Suprapubic skin (tissue), 4 donors: ENCODE measurements at regions not wholly inside any gene's neighbourhood (a gene's known extent, or its start where the extent isn't known, plus 50 kb on each side); places are given as distances from the start of the nearest gene placed in this dataset.
A peak's percentile ranks its signal among the peaks of the same experiment; 100 is the strongest.

ENCODE experiments used
- DNase-seq, 2 donors: peaks; one replicate each; pipeline ENCODE4 v3.0.0-alpha.2; 2019; ENCODE audit warnings: low spot score in 2 of 2
- H3K27ac ChIP-seq: fragments of 200-600 bp; sonication (generic); one replicate; pipeline ENCODE4 v1.5.1; 2019
- H3K27me3 ChIP-seq: fragments of 200-600 bp; sonication (generic); one replicate; pipeline ENCODE4 v1.5.1; 2019
- H3K36me3 ChIP-seq: fragments of 200-600 bp; sonication (generic); one replicate; pipeline ENCODE4 v1.5.1; 2019
- H3K4me1 ChIP-seq: fragments of 200-600 bp; sonication (generic); one replicate; pipeline ENCODE4 v1.5.1; 2019
- H3K4me3 ChIP-seq: fragments of 200-600 bp; sonication (generic); one replicate; pipeline ENCODE4 v1.5.1; 2019; ENCODE audit warnings: mild to moderate bottlenecking
- H3K9me3 ChIP-seq: fragments of 200-600 bp; sonication (generic); one replicate; pipeline ENCODE4 v1.5.1; 2019
- EP300 ChIP-seq: sonication (generic); formaldehyde crosslinking; IDR thresholded peaks from one replicate; pipeline ENCODE4 v1.6.1; 2017; ENCODE audit warnings: antibody characterized with exemption
- POLR2A ChIP-seq, 2 donors: fragments of 450-650 bp; IDR thresholded peaks; one replicate each; pipeline ENCODE4 v1.6.1; 2017; ENCODE audit warnings: antibody characterized with exemption in 2 of 2, mild to moderate bottlenecking in 2 of 2, moderate library complexity in 2 of 2
- POLR2AphosphoS5 ChIP-seq, 3 donors: sonication (generic); formaldehyde crosslinking; IDR thresholded peaks; one replicate each; pipeline ENCODE4 v1.6.1; 2017; ENCODE audit warnings: antibody characterized with exemption in 3 of 3
- WGBS: methylation state at CpG from one replicate; pipeline ENCODE4 v1.1.5; 2018; 5-methylcytosine and 5-hydroxymethylcytosine counted together
- TF ChIP-seq, protein P1 (sequence below), 2 donors: fragments of 200-600 bp in 1 of 2; fragments of 450-650 bp in 1 of 2; sonication (generic) in 1 of 2; IDR thresholded peaks; one replicate each; pipeline ENCODE4 v1.5.1; 2016 to 2019; ENCODE audit warnings: antibody characterized with exemption in 2 of 2, mild to moderate bottlenecking in 1 of 2, moderate library complexity in 1 of 2

DNA sequence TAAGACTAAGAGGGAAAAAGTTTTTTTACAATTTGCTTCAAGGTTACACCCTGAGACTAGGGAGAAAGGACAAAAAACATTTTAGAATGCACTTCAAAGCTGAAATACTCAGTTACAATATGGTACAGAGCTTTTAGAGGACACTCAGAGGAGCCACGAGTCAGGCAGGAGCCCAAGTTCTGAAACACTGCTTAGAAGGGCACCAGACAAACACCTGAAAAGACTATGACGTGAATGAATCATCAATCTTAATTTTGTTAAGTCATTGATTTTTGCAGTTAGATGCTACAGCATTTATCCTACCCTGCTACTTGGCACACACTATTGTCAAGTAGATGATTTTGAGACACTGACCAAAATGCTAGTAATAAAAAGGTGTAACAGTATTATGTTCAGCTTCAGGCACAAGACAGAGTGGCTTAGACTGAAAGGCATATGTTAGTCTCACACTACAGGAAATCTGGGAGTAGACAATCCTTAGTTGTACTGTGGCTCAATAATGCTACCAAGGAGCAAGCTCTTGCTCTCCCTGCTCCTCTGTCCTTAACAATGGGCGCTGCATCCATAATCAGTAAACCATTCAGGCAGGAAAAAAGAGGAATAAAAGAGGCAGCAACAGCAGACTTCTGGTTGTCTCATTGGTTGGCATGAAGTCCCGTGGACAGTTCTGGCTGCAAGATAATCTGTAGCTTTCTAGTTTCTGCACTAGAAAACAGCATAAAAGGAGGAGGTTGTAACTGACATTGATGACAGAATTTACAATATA is 151.8 kb downstream of the ABCA8 start:
- Histone ChIP-seq H3K4me3 (no peak overlapping the region), H3K9me3 (no peaks in the 10 kb centered on the region), H3K4me1 (no peaks in the 10 kb centered on the region), H3K36me3 (no peaks in the 10 kb centered on the region), H3K27me3 (no peaks in the 10 kb centered on the region), H3K27ac (no peak overlapping the region)
- WGBS = 58% methylated on average over 4 of the region's 4 CpGs
- TF ChIP-seq POLR2A (IDR thresholded peaks at IDR 0.05) = no peak
- TF ChIP-seq POLR2AphosphoS5 (IDR thresholded peaks at IDR 0.05) = no peak
- no peak for TF ChIP-seq EP300
- TF ChIP-seq, protein P1, sequence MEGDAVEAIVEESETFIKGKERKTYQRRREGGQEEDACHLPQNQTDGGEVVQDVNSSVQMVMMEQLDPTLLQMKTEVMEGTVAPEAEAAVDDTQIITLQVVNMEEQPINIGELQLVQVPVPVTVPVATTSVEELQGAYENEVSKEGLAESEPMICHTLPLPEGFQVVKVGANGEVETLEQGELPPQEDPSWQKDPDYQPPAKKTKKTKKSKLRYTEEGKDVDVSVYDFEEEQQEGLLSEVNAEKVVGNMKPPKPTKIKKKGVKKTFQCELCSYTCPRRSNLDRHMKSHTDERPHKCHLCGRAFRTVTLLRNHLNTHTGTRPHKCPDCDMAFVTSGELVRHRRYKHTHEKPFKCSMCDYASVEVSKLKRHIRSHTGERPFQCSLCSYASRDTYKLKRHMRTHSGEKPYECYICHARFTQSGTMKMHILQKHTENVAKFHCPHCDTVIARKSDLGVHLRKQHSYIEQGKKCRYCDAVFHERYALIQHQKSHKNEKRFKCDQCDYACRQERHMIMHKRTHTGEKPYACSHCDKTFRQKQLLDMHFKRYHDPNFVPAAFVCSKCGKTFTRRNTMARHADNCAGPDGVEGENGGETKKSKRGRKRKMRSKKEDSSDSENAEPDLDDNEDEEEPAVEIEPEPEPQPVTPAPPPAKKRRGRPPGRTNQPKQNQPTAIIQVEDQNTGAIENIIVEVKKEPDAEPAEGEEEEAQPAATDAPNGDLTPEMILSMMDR (IDR thresholded peaks at IDR 0.05) = no peak
- DNase-seq = no peak

DNA sequence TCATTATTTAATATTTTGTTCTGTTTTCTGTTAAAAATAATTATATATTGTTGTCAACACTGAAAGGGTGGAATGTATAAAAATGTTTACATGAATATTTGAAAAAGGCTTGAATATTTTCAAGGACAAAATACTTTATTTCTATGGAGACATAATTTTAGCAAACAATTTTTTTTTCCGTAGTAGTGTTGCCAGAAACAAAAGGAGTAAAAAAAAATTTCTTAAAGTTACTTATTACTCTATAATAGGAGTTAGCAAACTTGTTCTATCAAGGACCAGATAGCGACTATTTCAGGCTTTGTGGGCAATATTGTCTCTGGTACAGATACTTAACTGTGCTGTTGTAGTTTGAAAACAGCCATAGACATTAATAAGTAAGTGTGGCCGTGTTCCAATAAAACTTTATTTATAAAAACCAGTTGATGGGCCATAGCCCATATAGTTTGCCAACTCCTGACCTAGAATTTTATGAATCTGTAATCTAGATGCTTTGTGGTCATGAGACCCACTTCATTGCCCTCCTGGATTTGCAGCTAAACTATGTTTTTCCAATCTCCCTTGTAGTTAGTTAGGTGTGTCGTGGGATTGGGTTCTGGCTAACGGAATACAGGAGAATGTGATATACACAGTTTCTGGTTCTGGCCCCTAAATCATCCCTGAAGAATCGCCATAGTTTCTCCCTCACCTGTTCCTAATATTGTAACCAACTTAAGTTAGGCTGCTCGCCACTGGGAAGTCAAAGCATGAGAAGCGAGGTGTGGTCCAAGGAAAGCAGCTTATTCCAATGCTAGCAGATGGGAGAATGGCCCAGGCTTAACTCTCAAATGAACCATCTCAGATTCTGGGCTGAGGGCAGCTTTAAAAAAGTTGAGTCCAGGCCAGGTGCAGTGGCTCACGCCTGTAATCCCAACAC is 153.6 kb downstream of the ABCA8 start:
- no peaks in the 10 kb centered on the region for H3K36me3 ChIP-seq
- no peaks in the 10 kb centered on the region for H3K9me3 ChIP-seq
- no peaks in the 10 kb centered on the region for H3K4me1 ChIP-seq
- no peak for DNase-seq
- TF ChIP-seq EP300 (no peak), POLR2AphosphoS5 (IDR thresholded peaks at IDR 0.05) (no peak), POLR2A (IDR thresholded peaks at IDR 0.05) (no peak)
- TF ChIP-seq, protein P1 (IDR thresholded peaks at IDR 0.05) = no peak
- no peak overlapping the region for H3K27ac ChIP-seq
- WGBS = 86% methylated on average over 9 of the region's 9 CpGs
- H3K4me3 ChIP-seq = no peak overlapping the region
- H3K27me3 ChIP-seq = no peaks in the 10 kb centered on the region

DNA sequence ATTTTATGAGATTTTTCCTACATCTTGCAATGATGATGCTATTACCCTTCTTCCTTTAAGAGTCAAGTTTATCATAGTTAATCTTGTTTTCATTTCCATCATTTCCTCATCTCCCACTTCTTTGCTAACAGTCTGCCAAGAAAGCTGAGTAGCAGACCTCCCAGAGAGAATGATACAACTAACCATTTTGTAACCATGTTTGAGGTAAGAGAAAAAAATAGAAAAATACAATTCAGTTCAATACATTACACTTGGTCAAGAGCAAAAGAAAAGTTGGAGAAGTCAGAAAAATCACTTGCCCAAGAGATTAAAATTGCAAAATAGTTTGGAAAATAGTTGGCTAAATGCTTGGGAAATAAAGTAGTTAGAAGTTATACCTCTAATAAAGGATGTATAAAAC is 154.4 kb downstream of the ABCA8 start:
- Histone ChIP-seq H3K36me3 (no peaks in the 10 kb centered on the region), H3K4me1 (no peaks in the 10 kb centered on the region), H3K4me3 (no peak overlapping the region), H3K27ac (no peak overlapping the region), H3K9me3 (no peaks in the 10 kb centered on the region), H3K27me3 (no peaks in the 10 kb centered on the region)
- no peak for TF ChIP-seq POLR2AphosphoS5 (IDR thresholded peaks at IDR 0.05)
- TF ChIP-seq, protein P1 (IDR thresholded peaks at IDR 0.05) = no peak
- TF ChIP-seq POLR2A (IDR thresholded peaks at IDR 0.05) = no peak
- TF ChIP-seq EP300 = no peak
- DNase-seq = no peak

DNA sequence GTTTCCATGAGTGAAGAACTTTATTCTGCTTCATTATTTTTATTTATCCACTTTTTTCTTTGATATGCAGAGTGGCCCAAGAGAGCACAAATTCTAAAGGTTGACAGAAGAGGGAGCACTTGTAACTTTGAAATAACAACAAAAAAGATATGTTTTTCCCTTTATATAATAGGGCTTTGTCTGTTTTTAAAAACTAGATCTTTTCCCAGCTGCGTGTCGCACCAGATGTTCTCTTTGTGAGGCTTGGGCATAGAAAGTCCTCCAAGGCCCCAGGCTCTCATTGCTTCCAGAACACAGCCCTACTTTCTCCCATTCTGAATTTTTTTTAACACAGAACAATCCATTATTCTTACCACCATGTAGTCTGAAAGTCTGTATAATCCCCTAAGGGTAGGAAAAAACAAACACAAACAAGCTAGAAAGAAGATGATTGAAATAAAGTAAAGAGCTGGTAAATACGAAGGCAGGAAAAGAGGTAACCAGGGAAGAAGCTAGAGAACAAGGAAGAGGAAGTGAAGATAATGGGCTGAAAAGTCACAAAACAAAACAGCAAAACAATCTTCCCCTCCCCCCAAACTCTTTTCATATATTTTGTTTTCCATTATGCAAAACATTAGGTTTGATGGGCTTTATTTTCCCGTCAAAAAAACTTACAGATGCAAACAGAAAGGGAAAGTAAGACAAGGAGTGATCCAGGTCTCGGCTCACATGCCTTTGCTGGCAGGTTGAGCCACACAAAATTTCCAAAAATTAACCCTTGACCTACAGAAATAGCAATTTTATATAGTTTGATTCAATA is 160.4 kb downstream of the ABCA8 start:
- Histone ChIP-seq H3K9me3 (no peaks in the 10 kb centered on the region), H3K4me1 (peaks cover 37% of the 10 kb centered on the region), H3K36me3 (no peaks in the 10 kb centered on the region), H3K27ac (peak overlapping the region; percentile 75), H3K4me3 (peak overlapping the region; percentile 21), H3K27me3 (no peaks in the 10 kb centered on the region)
- TF ChIP-seq POLR2A (IDR thresholded peaks at IDR 0.05) = no peak
- no peak for TF ChIP-seq EP300
- TF ChIP-seq, protein P1 (IDR thresholded peaks at IDR 0.05) = peak in 1 of 2 donors; percentile 18
- no peak for TF ChIP-seq POLR2AphosphoS5 (IDR thresholded peaks at IDR 0.05)
- no peak for DNase-seq
- 8% methylated on average over 5 of the region's 5 CpGs for WGBS
